ENCODE measurements at regions not wholly inside any gene's neighbourhood (a gene's known extent, or its start where the extent isn't known, plus 50 kb on each side); places are given as distances from the start of the nearest gene placed in this dataset.

- peak in 7 of 8 donors; percentile 22 to 71 (median 61) for ATAC-seq
- H3K27ac ChIP-seq = peak overlapping the region in 7 of 10 donors; percentile 17 to 68 (median 42)
- intact Hi-C loops (cut with DNase I) = loop anchor here in 2 of 10 donors (5.0 to 10.0 kb wide), 2 partner anchors 237 to 279 kb away; partner anchors contain the start of gene NUDT4 (in 1 of the 2)
- no peaks in the 10 kb centered on the region for H3K27me3 ChIP-seq
- H3K4me3 ChIP-seq = no peak overlapping the region
- H3K36me3 ChIP-seq = no peaks in the 10 kb centered on the region
- H3K4me1 ChIP-seq = peaks cover 0 to 55% (median 18%) of the 10 kb centered on the region in 9 donors
- peaks cover 0 to 9% (median 0%) of the 10 kb centered on the region in 11 donors for H3K9me3 ChIP-seq
- 70 to 80% methylated on average over 6 of the region's 6 CpGs for WGBS, 2 donors
- DNase-seq = no peak
- no peak for TF ChIP-seq CTCF (IDR thresholded peaks at IDR 0.05)
Observed at GRCh38 chr12:93137656-93138612, 208.8 kb upstream of the EEA1 start.

GRCh38 chr12:93139028-93139665 lies 210.1 kb upstream of the EEA1 start:
- no peak for TF ChIP-seq CTCF (IDR thresholded peaks at IDR 0.05)
- intact Hi-C loops (cut with DNase I) = loop anchor here in 2 of 10 donors (5.0 to 10.0 kb wide), 2 partner anchors 236 to 278 kb away; partner anchors contain the start of gene NUDT4 (in 1 of the 2)
- H3K9me3 ChIP-seq = peaks cover 0 to 9% (median 0%) of the 10 kb centered on the region in 11 donors
- ATAC-seq = peak in 1 of 8 donors; percentile 19
- H3K4me3 ChIP-seq = no peak overlapping the region
- H3K4me1 ChIP-seq = peaks cover 0 to 55% (median 18%) of the 10 kb centered on the region in 9 donors
- no peaks in the 10 kb centered on the region for H3K36me3 ChIP-seq
- WGBS, 2 donors = 85 to 97% methylated on average over 1 of the region's 1 CpG
- DNase-seq = no peak
- peak overlapping the region in 1 of 10 donors; percentile 68 for H3K27ac ChIP-seq
- no peaks in the 10 kb centered on the region for H3K27me3 ChIP-seq

GRCh38 chr12:93140325-93140724 lies 211.2 kb upstream of the EEA1 start:
- TF ChIP-seq CTCF (IDR thresholded peaks at IDR 0.05) = no peak
- no peak for ATAC-seq
- no peaks in the 10 kb centered on the region for H3K36me3 ChIP-seq
- intact Hi-C loops (cut with DNase I) = no loop called here
- H3K4me1 ChIP-seq = peaks cover 0 to 45% (median 13%) of the 10 kb centered on the region in 9 donors
- no peak overlapping the region for H3K4me3 ChIP-seq
- peaks cover 0 to 9% (median 0%) of the 10 kb centered on the region in 11 donors for H3K9me3 ChIP-seq
- no peaks in the 10 kb centered on the region for H3K27me3 ChIP-seq
- no peak overlapping the region for H3K27ac ChIP-seq
- 86 to 93% methylated on average over 1 of the region's 1 CpG for WGBS, 2 donors
- DNase-seq = no peak

- TF ChIP-seq CTCF (IDR thresholded peaks at IDR 0.05) = no peak
- Histone ChIP-seq H3K4me3 (no peak overlapping the region), H3K9me3 (peaks cover 0 to 9% (median 0%) of the 10 kb centered on the region in 11 donors), H3K36me3 (no peaks in the 10 kb centered on the region), H3K27me3 (no peaks in the 10 kb centered on the region), H3K4me1 (peaks cover 0 to 40% (median 8%) of the 10 kb centered on the region in 9 donors), H3K27ac (no peak overlapping the region)
- 97 to 99% methylated on average over 6 of the region's 6 CpGs for WGBS, 2 donors
- DNase-seq = no peak
- ATAC-seq = no peak
- intact Hi-C loops (cut with DNase I) = no loop called here
Observed at GRCh38 chr12:93140801-93141200, 211.7 kb upstream of the EEA1 start.

Measured in heart right ventricle (tissue), 16 donors.